NCI-H1048 (cell line): ENCODE measurements at regions not wholly inside any gene's neighbourhood (a gene's known extent, or its start where the extent isn't known, plus 50 kb on each side); places are given as distances from the start of the nearest gene placed in this dataset.

Experiments used
- DNase-seq: peaks from one replicate; lab custom pipeline; 2025; lab: John Stamatoyannopoulos, UW

- no peak for DNase-seq
Observed at GRCh38 chr7:28231176-28231575, 50.6 kb upstream of the JAZF1 start.

GRCh38 chr7:28236560-28236959, 56.0 kb upstream of the JAZF1 start:
- no peak for DNase-seq

GRCh38 chr7:28237363-28237762, 56.8 kb upstream of the JAZF1 start:
- no peak for DNase-seq

- no peak for DNase-seq
Observed at GRCh38 chr7:28239823-28240204, 59.2 kb upstream of the JAZF1 start.

GRCh38 chr7:28240481-28240880, 59.9 kb upstream of the JAZF1 start:
- DNase-seq, result no peak

GRCh38 chr7:28243861-28244260, 63.3 kb upstream of the JAZF1 start:
- no peak for DNase-seq

- DNase-seq, result no peak
Observed at GRCh38 chr7:28245123-28245878, 64.7 kb upstream of the JAZF1 start.

- DNase-seq, result no peak
Observed at GRCh38 chr7:28246921-28247461, 66.4 kb upstream of the JAZF1 start.

GRCh38 chr7:28258240-28258639, 77.6 kb upstream of the JAZF1 start:
- DNase-seq, result no peak

GRCh38 chr7:28260969-28261368, 80.4 kb upstream of the JAZF1 start:
- no peak for DNase-seq

GRCh38 chr7:28263622-28264271, 83.2 kb upstream of the JAZF1 start:
- no peak for DNase-seq

GRCh38 chr7:28266402-28266801, 85.8 kb upstream of the JAZF1 start:
- DNase-seq, result no peak

GRCh38 chr7:28267012-28267411, 86.4 kb upstream of the JAZF1 start:
- no peak for DNase-seq

- DNase-seq, result no peak
Observed at GRCh38 chr7:28269700-28270361, 89.2 kb upstream of the JAZF1 start.

- DNase-seq, result no peak
Observed at GRCh38 chr7:28270536-28270935, 89.9 kb upstream of the JAZF1 start.

GRCh38 chr7:28272461-28272877, 91.9 kb upstream of the JAZF1 start:
- DNase-seq, result no peak

GRCh38 chr7:28276298-28276697, 95.7 kb upstream of the JAZF1 start:
- DNase-seq, result no peak

- no peak for DNase-seq
Observed at GRCh38 chr7:28277364-28277763, 96.8 kb upstream of the JAZF1 start.

GRCh38 chr7:28277958-28278357, 97.4 kb upstream of the JAZF1 start:
- no peak for DNase-seq

GRCh38 chr7:28280516-28280915, 99.9 kb upstream of the JAZF1 start:
- DNase-seq, result no peak

GRCh38 chr7:28290496-28290895, 109.9 kb upstream of the JAZF1 start:
- DNase-seq, result no peak

- DNase-seq, result no peak
Observed at GRCh38 chr7:28291559-28291958, 111.0 kb upstream of the JAZF1 start.
